ENCODE measurements at regions not wholly inside any gene's neighbourhood (a gene's known extent, or its start where the extent isn't known, plus 50 kb on each side); places are given as distances from the start of the nearest gene placed in this dataset.

DNA sequence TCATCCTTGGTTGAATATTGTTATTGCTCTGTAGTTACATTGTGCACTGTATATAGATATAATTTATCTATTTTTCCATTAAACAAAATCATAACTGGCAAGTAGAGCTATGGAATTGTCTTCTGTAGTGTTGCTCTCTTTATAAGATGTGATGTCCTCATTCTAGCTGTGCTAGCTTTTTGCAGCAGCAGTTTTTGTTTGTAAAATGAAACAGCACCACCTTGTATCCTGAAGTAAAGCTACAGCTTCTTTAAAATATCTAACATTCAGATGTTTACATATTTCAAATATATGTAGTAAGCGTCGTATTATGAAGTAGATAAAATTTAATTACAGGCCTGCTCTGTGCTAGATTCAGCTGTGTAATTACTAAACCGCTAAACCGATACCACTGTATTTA lies 328.8 kb upstream of the MANEA start:
- TF ChIP-seq TAF1 (IDR thresholded peaks at IDR 0.05; ENCODE audit: low read depth, low read length): no peak
- no peak for TF ChIP-seq SPI1 (IDR thresholded peaks at IDR 0.05; ENCODE audit: low read depth, low read length)
- no peak for TF ChIP-seq POLR2A (IDR thresholded peaks at IDR 0.05; ENCODE audit: low read depth, low read length)
- TF ChIP-seq PAX5 (IDR thresholded peaks at IDR 0.05; ENCODE audit: insufficient read depth, low read length, severe bottlenecking): no peak
- TF ChIP-seq POU2F2 (IDR thresholded peaks at IDR 0.05; ENCODE audit: low read depth, low read length): no peak
- no peak for TF ChIP-seq POLR2AphosphoS5 (IDR thresholded peaks at IDR 0.05; ENCODE audit: low read depth, low read length)
- FAIRE-seq (no peak), DNase-seq (ENCODE audit: insufficient read length, low spot score) (no peak)

DNA sequence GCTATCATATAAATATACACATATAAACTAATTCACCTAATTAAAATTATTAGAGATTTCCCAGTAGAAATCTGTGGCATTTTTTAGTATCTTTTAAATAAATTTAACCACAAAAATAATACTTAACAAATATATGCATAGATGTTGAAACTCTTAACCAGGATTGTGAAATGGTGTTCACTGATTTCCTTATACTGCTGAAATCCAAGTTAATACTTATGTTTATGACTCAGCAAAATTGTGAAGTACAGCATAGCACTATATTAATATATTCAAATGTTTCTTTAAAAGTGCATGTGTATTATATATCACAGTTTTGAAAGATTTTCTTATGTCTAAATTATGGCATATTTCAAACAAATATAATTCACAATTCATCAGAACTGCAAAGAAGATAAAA lies 328.2 kb upstream of the MANEA start:
- DNase-seq (ENCODE audit: insufficient read length, low spot score): no peak
- FAIRE-seq: no peak
- no peak for TF ChIP-seq POLR2A (IDR thresholded peaks at IDR 0.05; ENCODE audit: low read depth, low read length)
- TF ChIP-seq PAX5 (IDR thresholded peaks at IDR 0.05; ENCODE audit: insufficient read depth, low read length, severe bottlenecking): no peak
- no peak for TF ChIP-seq TAF1 (IDR thresholded peaks at IDR 0.05; ENCODE audit: low read depth, low read length)
- no peak for TF ChIP-seq SPI1 (IDR thresholded peaks at IDR 0.05; ENCODE audit: low read depth, low read length)
- TF ChIP-seq POLR2AphosphoS5 (IDR thresholded peaks at IDR 0.05; ENCODE audit: low read depth, low read length): no peak
- no peak for TF ChIP-seq POU2F2 (IDR thresholded peaks at IDR 0.05; ENCODE audit: low read depth, low read length)

- no peak for FAIRE-seq
- no peak for TF ChIP-seq POU2F2 (IDR thresholded peaks at IDR 0.05; ENCODE audit: low read depth, low read length)
- no peak for TF ChIP-seq TAF1 (IDR thresholded peaks at IDR 0.05; ENCODE audit: low read depth, low read length)
- TF ChIP-seq SPI1 (IDR thresholded peaks at IDR 0.05; ENCODE audit: low read depth, low read length): no peak
- no peak for TF ChIP-seq POLR2AphosphoS5 (IDR thresholded peaks at IDR 0.05; ENCODE audit: low read depth, low read length)
- TF ChIP-seq POLR2A (IDR thresholded peaks at IDR 0.05; ENCODE audit: low read depth, low read length): no peak
- TF ChIP-seq PAX5 (IDR thresholded peaks at IDR 0.05; ENCODE audit: insufficient read depth, low read length, severe bottlenecking): no peak
- DNase-seq (ENCODE audit: insufficient read length, low spot score): no peak
Observed at GRCh38 chr6:95249661-95250060, 327.7 kb upstream of the MANEA start.

GRCh38 chr6:95263840-95264239 lies 313.5 kb upstream of the MANEA start:
- TF ChIP-seq SPI1 (IDR thresholded peaks at IDR 0.05; ENCODE audit: low read depth, low read length) (no peak), PAX5 (IDR thresholded peaks at IDR 0.05; ENCODE audit: insufficient read depth, low read length, severe bottlenecking) (no peak), POLR2AphosphoS5 (IDR thresholded peaks at IDR 0.05; ENCODE audit: low read depth, low read length) (no peak), POLR2A (IDR thresholded peaks at IDR 0.05; ENCODE audit: low read depth, low read length) (no peak), POU2F2 (IDR thresholded peaks at IDR 0.05; ENCODE audit: low read depth, low read length) (no peak), TAF1 (IDR thresholded peaks at IDR 0.05; ENCODE audit: low read depth, low read length) (no peak)
- DNase-seq (ENCODE audit: insufficient read length, low spot score) (no peak), FAIRE-seq (no peak)

DNA sequence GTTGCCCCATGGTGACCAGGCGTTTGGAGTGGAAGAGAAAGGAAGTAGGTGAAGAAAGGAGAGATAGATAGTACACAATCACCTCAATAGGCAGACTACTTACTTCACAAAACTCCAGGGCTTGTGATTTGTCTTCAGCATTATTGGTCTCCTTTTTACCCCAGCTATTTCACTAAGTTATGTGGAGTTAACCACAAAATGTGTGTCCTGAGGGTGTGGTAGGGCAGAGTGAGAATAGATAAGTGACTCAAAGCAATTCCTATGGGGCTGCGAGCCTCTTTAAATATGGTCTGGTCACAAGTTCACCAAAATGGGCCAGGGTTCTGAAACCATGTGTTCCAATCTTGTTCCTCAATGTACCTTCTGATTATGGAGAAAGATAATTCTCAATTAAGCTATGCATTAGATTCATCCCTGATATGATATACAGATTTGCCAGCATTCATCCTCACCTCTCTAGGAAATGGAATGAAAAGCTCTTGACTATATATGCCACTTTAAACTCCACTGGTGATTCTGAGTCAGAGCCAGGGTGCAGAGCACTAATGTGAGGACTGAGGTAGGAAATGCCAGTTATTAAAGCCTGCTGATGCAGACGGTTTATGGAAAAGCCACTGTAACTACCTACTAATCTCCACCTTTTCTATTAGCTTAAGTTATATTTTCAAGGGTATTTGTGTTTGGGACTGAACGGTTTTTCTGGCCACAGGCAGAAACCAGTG lies 310.6 kb upstream of the MANEA start:
- FAIRE-seq (no peak), DNase-seq (ENCODE audit: insufficient read length, low spot score) (no peak)
- no peak for TF ChIP-seq SPI1 (IDR thresholded peaks at IDR 0.05; ENCODE audit: low read depth, low read length)
- TF ChIP-seq TAF1 (IDR thresholded peaks at IDR 0.05; ENCODE audit: low read depth, low read length): no peak
- TF ChIP-seq POLR2AphosphoS5 (IDR thresholded peaks at IDR 0.05; ENCODE audit: low read depth, low read length): no peak
- no peak for TF ChIP-seq PAX5 (IDR thresholded peaks at IDR 0.05; ENCODE audit: insufficient read depth, low read length, severe bottlenecking)
- TF ChIP-seq POLR2A (IDR thresholded peaks at IDR 0.05; ENCODE audit: low read depth, low read length): no peak
- no peak for TF ChIP-seq POU2F2 (IDR thresholded peaks at IDR 0.05; ENCODE audit: low read depth, low read length)

GRCh38 chr6:95274686-95275235 lies 302.6 kb upstream of the MANEA start:
- TF ChIP-seq PAX5 (IDR thresholded peaks at IDR 0.05; ENCODE audit: insufficient read depth, low read length, severe bottlenecking): no peak
- no peak for TF ChIP-seq POU2F2 (IDR thresholded peaks at IDR 0.05; ENCODE audit: low read depth, low read length)
- no peak for TF ChIP-seq SPI1 (IDR thresholded peaks at IDR 0.05; ENCODE audit: low read depth, low read length)
- no peak for TF ChIP-seq TAF1 (IDR thresholded peaks at IDR 0.05; ENCODE audit: low read depth, low read length)
- no peak for TF ChIP-seq POLR2A (IDR thresholded peaks at IDR 0.05; ENCODE audit: low read depth, low read length)
- TF ChIP-seq POLR2AphosphoS5 (IDR thresholded peaks at IDR 0.05; ENCODE audit: low read depth, low read length): no peak
- no peak for FAIRE-seq
- DNase-seq (ENCODE audit: insufficient read length, low spot score): no peak

DNA sequence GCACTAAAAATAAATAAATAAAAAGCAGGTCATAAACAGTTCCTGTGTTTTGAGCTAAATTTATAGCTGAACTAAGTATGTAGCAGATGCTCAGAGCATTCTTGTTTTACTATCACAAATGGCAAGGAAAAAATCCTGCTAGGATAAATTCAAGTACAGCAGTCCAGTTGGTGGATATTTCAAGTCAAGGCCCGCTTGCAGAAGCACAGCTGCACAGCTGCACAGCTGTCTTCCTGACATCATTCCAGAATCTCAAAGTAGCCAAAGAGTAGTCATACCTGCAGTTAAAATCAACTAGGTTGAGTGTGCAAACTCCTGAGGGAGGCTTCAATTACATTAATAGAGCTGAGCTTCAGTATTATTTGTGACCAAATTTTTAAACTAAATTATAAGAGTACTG lies 297.7 kb upstream of the MANEA start:
- DNase-seq (ENCODE audit: insufficient read length, low spot score) (no peak), FAIRE-seq (no peak)
- no peak for TF ChIP-seq SPI1 (IDR thresholded peaks at IDR 0.05; ENCODE audit: low read depth, low read length)
- TF ChIP-seq POLR2A (IDR thresholded peaks at IDR 0.05; ENCODE audit: low read depth, low read length): no peak
- no peak for TF ChIP-seq PAX5 (IDR thresholded peaks at IDR 0.05; ENCODE audit: insufficient read depth, low read length, severe bottlenecking)
- TF ChIP-seq POU2F2 (IDR thresholded peaks at IDR 0.05; ENCODE audit: low read depth, low read length): no peak
- TF ChIP-seq POLR2AphosphoS5 (IDR thresholded peaks at IDR 0.05; ENCODE audit: low read depth, low read length): no peak
- TF ChIP-seq TAF1 (IDR thresholded peaks at IDR 0.05; ENCODE audit: low read depth, low read length): no peak

DNA sequence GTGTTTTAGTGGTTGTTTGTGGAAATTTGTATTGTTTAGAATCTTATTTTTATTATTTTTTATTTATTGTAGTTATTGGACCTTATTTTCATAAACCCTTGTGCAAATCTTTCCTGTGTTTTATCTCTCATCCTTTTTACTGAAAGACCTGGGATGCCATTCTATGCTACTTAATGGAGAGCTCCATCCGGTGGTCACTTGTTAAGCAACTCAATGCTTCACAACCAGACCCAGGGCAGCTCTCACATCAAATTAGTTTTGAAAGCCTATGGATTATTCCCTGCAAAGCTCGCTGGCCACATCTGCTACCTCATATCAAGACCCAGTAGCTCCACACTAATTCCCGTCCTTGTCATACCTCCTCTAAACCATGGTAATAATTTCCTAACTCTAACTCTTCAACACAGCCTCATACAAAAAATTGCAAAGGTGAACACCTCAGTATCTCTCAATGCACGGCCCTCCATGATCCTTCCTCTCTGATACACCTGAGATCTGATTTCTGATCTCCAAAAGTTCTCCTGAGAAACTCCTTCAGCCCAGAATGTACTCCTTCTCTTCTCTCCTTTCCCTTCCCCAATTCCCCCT lies 296.6 kb upstream of the MANEA start:
- TF ChIP-seq POLR2AphosphoS5 (IDR thresholded peaks at IDR 0.05; ENCODE audit: low read depth, low read length) (no peak), POLR2A (IDR thresholded peaks at IDR 0.05; ENCODE audit: low read depth, low read length) (no peak), TAF1 (IDR thresholded peaks at IDR 0.05; ENCODE audit: low read depth, low read length) (no peak), PAX5 (IDR thresholded peaks at IDR 0.05; ENCODE audit: insufficient read depth, low read length, severe bottlenecking) (no peak), SPI1 (IDR thresholded peaks at IDR 0.05; ENCODE audit: low read depth, low read length) (no peak), POU2F2 (IDR thresholded peaks at IDR 0.05; ENCODE audit: low read depth, low read length) (no peak)
- DNase-seq (ENCODE audit: insufficient read length, low spot score) (no peak), FAIRE-seq (no peak)

DNA sequence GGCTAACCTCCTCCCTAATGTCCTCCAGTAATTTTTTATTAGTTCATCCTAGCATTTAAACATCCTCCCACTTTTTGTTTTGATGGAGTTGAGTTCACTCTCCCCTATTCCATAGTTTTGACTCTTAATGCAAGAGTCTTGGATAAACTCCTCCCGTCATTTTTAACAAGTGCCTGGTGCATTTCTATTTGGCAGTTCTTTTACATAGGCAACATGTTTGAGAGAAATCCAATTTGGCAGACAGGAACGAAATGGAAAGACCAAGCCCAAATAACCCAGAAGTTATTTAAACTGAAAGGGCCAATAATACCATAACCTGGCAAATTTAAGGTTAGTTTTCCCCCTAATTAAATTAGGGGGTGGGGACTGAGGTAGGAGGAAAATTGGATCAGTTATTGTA lies 291.5 kb upstream of the MANEA start:
- TF ChIP-seq SPI1 (IDR thresholded peaks at IDR 0.05; ENCODE audit: low read depth, low read length) (no peak), POU2F2 (IDR thresholded peaks at IDR 0.05; ENCODE audit: low read depth, low read length) (no peak), POLR2AphosphoS5 (IDR thresholded peaks at IDR 0.05; ENCODE audit: low read depth, low read length) (no peak), PAX5 (IDR thresholded peaks at IDR 0.05; ENCODE audit: insufficient read depth, low read length, severe bottlenecking) (no peak)
- no peak for DNase-seq (ENCODE audit: insufficient read length, low spot score)
- no peak for FAIRE-seq

All from GM12891 (cell line).